ENCODE measurements at regions not wholly inside any gene's neighbourhood (a gene's known extent, or its start where the extent isn't known, plus 50 kb on each side); places are given as distances from the start of the nearest gene placed in this dataset.

- DNase-seq (ENCODE audit: low spot score) = no peak
Observed at GRCh38 chr1:110816945-110817344, 56.0 kb upstream of the CD53 start.

- DNase-seq (ENCODE audit: low spot score) = no peak
Observed at GRCh38 chr1:110811529-110811928, 61.4 kb upstream of the CD53 start.

- DNase-seq (ENCODE audit: low spot score) = no peak
Observed at GRCh38 chr1:110800079-110800478, 72.9 kb upstream of the CD53 start.

GRCh38 chr1:110798691-110799256, 74.2 kb upstream of the CD53 start:
- DNase-seq (ENCODE audit: low spot score) = no peak

- no peak for DNase-seq (ENCODE audit: low spot score)
Observed at GRCh38 chr1:110788673-110789072, 84.3 kb upstream of the CD53 start.

- no peak for DNase-seq (ENCODE audit: low spot score)
Observed at GRCh38 chr1:110787328-110788071, 85.4 kb upstream of the CD53 start.

- no peak for DNase-seq (ENCODE audit: low spot score)
Observed at GRCh38 chr1:110786802-110787327, 86.1 kb upstream of the CD53 start.

- no peak for DNase-seq (ENCODE audit: low spot score)
Observed at GRCh38 chr1:110785612-110786011, 87.3 kb upstream of the CD53 start.

- no peak for DNase-seq (ENCODE audit: low spot score)
Observed at GRCh38 chr1:110785055-110785454, 87.9 kb upstream of the CD53 start.

- peak; percentile 55 for DNase-seq (ENCODE audit: low spot score)
Observed at GRCh38 chr1:110783292-110783918, 89.5 kb upstream of the CD53 start.

- DNase-seq (ENCODE audit: low spot score) = no peak
Observed at GRCh38 chr1:110781525-110781924, 91.4 kb upstream of the CD53 start.

GRCh38 chr1:110780600-110781484, 92.1 kb upstream of the CD53 start:
- peak; percentile 72 for DNase-seq (ENCODE audit: low spot score)

GRCh38 chr1:110779636-110780035, 93.3 kb upstream of the CD53 start:
- no peak for DNase-seq (ENCODE audit: low spot score)

- no peak for DNase-seq (ENCODE audit: low spot score)
Observed at GRCh38 chr1:110778821-110779220, 94.1 kb upstream of the CD53 start.

GRCh38 chr1:110777228-110777627, 95.7 kb upstream of the CD53 start:
- DNase-seq (ENCODE audit: low spot score) = no peak

- DNase-seq (ENCODE audit: low spot score) = no peak
Observed at GRCh38 chr1:110774398-110774797, 98.5 kb upstream of the CD53 start.

- no peak for DNase-seq (ENCODE audit: low spot score)
Observed at GRCh38 chr1:110773813-110774212, 99.1 kb upstream of the KCNA3 start.

GRCh38 chr1:110771245-110772022, 96.7 kb upstream of the KCNA3 start:
- DNase-seq (ENCODE audit: low spot score) = no peak

- DNase-seq (ENCODE audit: low spot score) = no peak
Observed at GRCh38 chr1:110770832-110771231, 96.1 kb upstream of the KCNA3 start.

GRCh38 chr1:110768605-110769004, 93.9 kb upstream of the KCNA3 start:
- DNase-seq (ENCODE audit: low spot score) = no peak

- DNase-seq (ENCODE audit: low spot score) = no peak
Observed at GRCh38 chr1:110766336-110766647, 91.6 kb upstream of the KCNA3 start.
